Prostate gland (tissue), 2 donors: ENCODE measurements at regions not wholly inside any gene's neighbourhood (a gene's known extent, or its start where the extent isn't known, plus 50 kb on each side); places are given as distances from the start of the nearest gene placed in this dataset.

Experiments used
- CTCF ChIP-seq, 4 experiments: fragments of 200-600 bp in 2 of 4; fragments of 450-650 bp in 2 of 4; sonication (generic) in 2 of 4; IDR thresholded peaks; 1 replicate in 3 of 4; 2 replicates in 1 of 4; pipeline ENCODE4 v1.5.1; 2016 to 2019; ENCODE audit warnings: antibody characterized with exemption in 4 of 4, mild to moderate bottlenecking in 2 of 4, moderate library complexity in 2 of 4
- POLR2A ChIP-seq: fragments of 450-650 bp; IDR thresholded peaks from one replicate; pipeline ENCODE4 v1.6.1; 2016; ENCODE audit warnings: antibody characterized with exemption, mild to moderate bottlenecking
- POLR2AphosphoS5 ChIP-seq: sonication (generic); formaldehyde crosslinking; IDR thresholded peaks from one replicate; pipeline ENCODE4 v1.6.1; 2017; ENCODE audit warnings: antibody characterized with exemption

GRCh38 chr10:128861018-128861901 lies 605.8 kb upstream of the MGMT start:
- no peak for TF ChIP-seq CTCF (IDR thresholded peaks at IDR 0.05)
- TF ChIP-seq POLR2AphosphoS5, result no peak
- TF ChIP-seq POLR2A, result no peak
